SK-N-SH (cell line): ENCODE measurements at regions not wholly inside any gene's neighbourhood (a gene's known extent, or its start where the extent isn't known, plus 50 kb on each side); places are given as distances from the start of the nearest gene placed in this dataset.

Experiments
- CTCF ChIA-PET: fragments of 300-600, 350-600 bp; formaldehyde crosslinking; extraction: SDS; loops from one replicate; lab custom pipeline; 2021; lab: Yijun Ruan, JAX
- POLR2A ChIA-PET: fragments of 350-600 bp; sonication (Branson Sonifier 250); formaldehyde crosslinking; extraction: SDS; loops from one replicate; lab custom pipeline; 2020; ENCODE audit warnings: antibody characterized with exemption, inconsistent platforms; lab: Yijun Ruan, JAX
- DNase-seq: peaks from one replicate; pipeline ENCODE4 v3.0.0; 2012
- H2AFZ ChIP-seq: fragments of 200-600 bp; sonication (generic); 2 replicates; pipeline ENCODE4 v1.8.1; 2016; ENCODE audit warnings: antibody characterized with exemption, mild to moderate bottlenecking, low read depth
- H3F3A ChIP-seq: fragments of 200-600 bp; sonication (generic); replicated peaks from 2 replicates; pipeline ENCODE3; 2016; ENCODE audit warnings: antibody characterized with exemption, mild to moderate bottlenecking; ENCODE audit not compliant: insufficient read depth
- H3K27ac ChIP-seq, 2 experiments: fragments of 200-500 bp in 1 of 2; fragments of 200-600 bp in 1 of 2; sonication (Bioruptor generic) in 1 of 2; sonication (generic), shearing (Covaris generic) in 1 of 2; 2 replicates each; pipeline versions ENCODE4 v1.5.1 to v1.6.1; 2014 to 2016; ENCODE audit warnings: low read depth in 2 of 2, inconsistent platforms in 1 of 2, low read length in 1 of 2, mild to moderate bottlenecking in 1 of 2, mixed read lengths in 1 of 2
- H3K27me3 ChIP-seq: fragments of 200-600 bp; sonication (generic), shearing (Covaris generic); 2 replicates; pipeline ENCODE4 v1.6.1; 2016; ENCODE audit warnings: mixed run types; ENCODE audit not compliant: insufficient read depth
- H3K36me3 ChIP-seq, 2 experiments: fragments of 200-500 bp in 1 of 2; fragments of 200-600 bp in 1 of 2; sonication (Bioruptor generic) in 1 of 2; sonication (generic) in 1 of 2; replicated peaks in 1 of 2; 2 replicates each; pipeline versions ENCODE3 to v1.5.1; 2014 to 2016; ENCODE audit warnings: low read length in 1 of 2, mild to moderate bottlenecking in 1 of 2; ENCODE audit not compliant: insufficient read depth in 2 of 2, control insufficient read depth in 1 of 2
- H3K4me1 ChIP-seq, 2 experiments: fragments of 200-500 bp in 1 of 2; fragments of 200-600 bp in 1 of 2; sonication (Bioruptor generic) in 1 of 2; sonication (generic), shearing (Covaris generic) in 1 of 2; 2 replicates each; pipeline versions ENCODE4 v1.5.1 to v1.6.1; 2014 to 2016; ENCODE audit warnings: low read depth in 1 of 2, low read length in 1 of 2, mixed run types in 1 of 2; ENCODE audit not compliant: insufficient read depth in 2 of 2, control insufficient read depth in 1 of 2
- H3K4me2 ChIP-seq: fragments of 200-600 bp; sonication (generic), shearing (Covaris generic); 2 replicates; pipeline ENCODE4 v1.6.1; 2017; ENCODE audit warnings: mixed run types
- H3K4me3 ChIP-seq, 2 experiments: fragments of 200-500 bp in 1 of 2; fragments of 200-600 bp in 1 of 2; sonication (Bioruptor generic) in 1 of 2; sonication (generic), shearing (Covaris generic) in 1 of 2; 2 replicates each; pipeline versions ENCODE4 v1.5.1 to v1.8.1; 2014 to 2016; ENCODE audit warnings: low read depth in 2 of 2, inconsistent platforms in 1 of 2, low read length in 1 of 2, mild to moderate bottlenecking in 1 of 2, mixed read lengths in 1 of 2, moderate library complexity in 1 of 2
- H3K79me2 ChIP-seq: fragments of 200-600 bp; sonication (generic); 2 replicates; pipeline ENCODE4 v1.8.1; 2017; ENCODE audit warnings: mild to moderate bottlenecking; ENCODE audit not compliant: insufficient read depth
- H3K9ac ChIP-seq: fragments of 200-600 bp; sonication (generic); 2 replicates; pipeline ENCODE4 v1.6.1; 2017; ENCODE audit warnings: mixed run types
- H3K9me2 ChIP-seq: fragments of 200-600 bp; sonication (generic); 2 replicates; pipeline ENCODE4 v1.6.1; 2017; ENCODE audit warnings: mixed run types
- H3K9me3 ChIP-seq: fragments of 200-600 bp; sonication (generic); 2 replicates; pipeline ENCODE4 v1.6.1; 2017; ENCODE audit warnings: mixed run types, mild to moderate bottlenecking, moderate library complexity
- H4K20me1 ChIP-seq: fragments of 200-600 bp; sonication (generic); 2 replicates; pipeline ENCODE4 v1.6.1; 2017; ENCODE audit warnings: mild to moderate bottlenecking, mixed run types; ENCODE audit not compliant: insufficient read depth
- CTCF ChIP-seq: fragments of 200-600 bp; sonication (generic); IDR thresholded peaks from 2 replicates; pipeline ENCODE4 v1.6.1; 2017; ENCODE audit warnings: antibody characterized with exemption, mild to moderate bottlenecking, moderate library complexity
- EZH2phosphoT487 ChIP-seq: fragments of 200-600 bp; sonication (generic); IDR thresholded peaks from 2 replicates; pipeline ENCODE4 v1.6.1; 2017; ENCODE audit warnings: low read depth, mixed run types, mild to moderate bottlenecking, antibody characterized with exemption, moderate library complexity, borderline replicate concordance
- GATA2 ChIP-seq: sonication (generic); formaldehyde crosslinking; IDR thresholded peaks from 2 replicates; pipeline ENCODE4 v1.5.0; 2020; ENCODE audit warnings: mild to moderate bottlenecking, missing genetic modification reagents
- IRF3 ChIP-seq: fragments of 150-350 bp; IDR thresholded peaks from 2 replicates; pipeline ENCODE4 v1.6.1; 2016; ENCODE audit warnings: mild to moderate bottlenecking, low read depth, low read length
- JUND ChIP-seq: IDR thresholded peaks from 2 replicates; pipeline ENCODE4 v1.4.0; 2012
- MAX ChIP-seq: IDR thresholded peaks from 2 replicates; pipeline ENCODE4 v1.4.0; 2012; ENCODE audit warnings: low read depth
- MEF2A ChIP-seq: IDR thresholded peaks from 2 replicates; pipeline ENCODE4 v1.4.0; 2012; ENCODE audit warnings: low read depth, borderline replicate concordance
- NFIC ChIP-seq: IDR thresholded peaks from 2 replicates; pipeline ENCODE4 v1.4.0; 2012; ENCODE audit warnings: borderline replicate concordance
- PBX3 ChIP-seq: IDR thresholded peaks from 2 replicates; pipeline ENCODE4; 2012
- RCOR1 ChIP-seq: fragments of 150-350 bp; IDR thresholded peaks from 2 replicates; pipeline ENCODE4 v1.6.1; 2017; ENCODE audit warnings: antibody characterized with exemption, low read length
- REST ChIP-seq: IDR thresholded peaks from 2 replicates; pipeline ENCODE4 v1.6.1; 2012; ENCODE audit warnings: mild to moderate bottlenecking, low read depth, low read length, moderate library complexity
- RFX5 ChIP-seq: IDR thresholded peaks from 2 replicates; pipeline ENCODE4 v1.6.1; 2012; ENCODE audit warnings: mild to moderate bottlenecking, improper control_type of control experiment, low read length
- TCF12 ChIP-seq: IDR thresholded peaks from 2 replicates; pipeline ENCODE4 v1.4.0; 2012
- TEAD4 ChIP-seq: IDR thresholded peaks from 2 replicates; pipeline ENCODE4 v1.4.0; 2012; ENCODE audit warnings: mild to moderate bottlenecking, borderline replicate concordance; ENCODE audit not compliant: insufficient read depth
- YY1 ChIP-seq: IDR thresholded peaks from 2 replicates; pipeline ENCODE4 v1.4.0; 2012; ENCODE audit warnings: low read depth, mild to moderate bottlenecking
- ZBTB33 ChIP-seq: IDR thresholded peaks from 2 replicates; pipeline ENCODE4 v1.4.0; 2012; ENCODE audit warnings: low read depth, borderline replicate concordance
- WGBS: methylation state at CpG from one replicate; pipeline ENCODE4 v1.1.6; 2017; ENCODE audit warnings: low lambda C conversion rate; 5-methylcytosine and 5-hydroxymethylcytosine counted together

- peaks cover 22% of the 10 kb centered on the region for H3F3A ChIP-seq
- H3K27ac ChIP-seq, result no peak overlapping the region
- ChIA-PET CTCF (interaction anchor here (0.7 kb wide), 1 partner anchor 12 kb away, joined by 3 read pairs; no protein-coding TSS in a partner anchor), POLR2A (no interaction called here)
- no peaks in the 10 kb centered on the region for H3K9me3 ChIP-seq
- TF ChIP-seq EZH2phosphoT487 (no peak), GATA2 (CRISPR knock-in tag) (no peak)
- no peak overlapping the region for H3K4me3 ChIP-seq
- no peaks in the 10 kb centered on the region for H3K9me2 ChIP-seq
- peaks cover 0 to 4% of the 10 kb centered on the region in 2 experiments; a peak in 1 of 4 replicates for H3K4me1 ChIP-seq
- no peak for DNase-seq
- H3K36me3 ChIP-seq, result no peaks in the 10 kb centered on the region
- no peaks in the 10 kb centered on the region for H3K27me3 ChIP-seq
- WGBS, result 82% methylated on average over 6 of the region's 6 CpGs
- no peak overlapping the region for H2AFZ ChIP-seq
- no peak overlapping the region for H3K9ac ChIP-seq
- H3K79me2 ChIP-seq, result no peaks in the 10 kb centered on the region
- H4K20me1 ChIP-seq, result no peaks in the 10 kb centered on the region
- no peak overlapping the region for H3K4me2 ChIP-seq
Measured at GRCh38 chr20:53810661-53811355, 217.2 kb upstream of the ZNF217 start.

GRCh38 chr20:53809728-53810365, 216.2 kb upstream of the ZNF217 start:
- Histone ChIP-seq H3K36me3 (no peaks in the 10 kb centered on the region), H3K9ac (no peak overlapping the region), H3K9me2 (no peaks in the 10 kb centered on the region), H3K4me1 (peaks cover 0 to 13% of the 10 kb centered on the region in 2 experiments; a peak in 1 of 4 replicates), H3K79me2 (no peaks in the 10 kb centered on the region), H3K9me3 (no peaks in the 10 kb centered on the region), H3K27ac (peak overlapping the region in 1 of 2 experiments; percentile 33; a peak in 1 of 4 replicates), H3F3A (peaks cover 29% of the 10 kb centered on the region), H4K20me1 (no peaks in the 10 kb centered on the region), H3K4me2 (no peak overlapping the region), H2AFZ (peak overlapping the region; percentile 27; the same call in 1 of the 2 replicates), H3K4me3 (no peak overlapping the region), H3K27me3 (no peaks in the 10 kb centered on the region)
- TF ChIP-seq TEAD4 (no peak), TCF12 (no peak), PBX3 (no peak), CTCF (no peak), YY1 (no peak), ZBTB33 (no peak), REST (no peak), IRF3 (no peak), JUND (no peak), MAX (no peak), MEF2A (no peak), RFX5 (no peak), RCOR1 (no peak), NFIC (no peak)
- 77% methylated on average over 2 of the region's 2 CpGs for WGBS
- ChIA-PET POLR2A (no interaction called here), CTCF (no interaction called here)
- no peak for DNase-seq
